Hippocampal formation (tissue), 2 donors: ENCODE measurements at regions not wholly inside any gene's neighbourhood (a gene's known extent, or its start where the extent isn't known, plus 50 kb on each side); places are given as distances from the start of the nearest gene placed in this dataset.
"Not testable (repeated sequence)": the region's sequence is repeated elsewhere in the genome, so short reads cannot be mapped to it uniquely, and the experiment has no call there.

Experiments used
- DNase-seq, 2 donors: peaks; one replicate each; lab custom pipeline; 2025; lab: John Stamatoyannopoulos, UW

- no peak for DNase-seq
Measured at GRCh38 chr5:125673359-125673950, 749.8 kb upstream of the GRAMD2B start.

DNA sequence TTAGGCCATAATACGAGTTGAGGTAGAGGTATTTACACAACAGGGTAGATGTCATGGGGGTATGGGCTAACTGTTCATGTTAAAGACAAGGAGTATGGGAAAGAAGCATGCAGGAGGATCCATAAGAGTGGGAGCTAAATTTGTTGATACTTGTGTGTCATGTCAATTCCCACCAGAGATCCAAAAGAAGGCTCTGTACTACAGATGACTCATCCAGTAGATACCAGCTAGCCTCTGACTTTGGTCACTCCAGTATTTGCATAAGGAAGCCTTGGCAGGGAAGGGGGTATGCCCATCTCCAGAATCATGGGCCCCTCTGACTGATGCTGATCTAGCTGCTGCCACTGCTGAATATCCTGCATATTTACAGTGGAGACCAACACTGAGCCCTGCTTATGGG is 743.7 kb upstream of the GRAMD2B start:
- DNase-seq: no peak

- no peak for DNase-seq
Measured at GRCh38 chr5:125683669-125684068, 739.5 kb upstream of the GRAMD2B start.

GRCh38 chr5:125685771-125686170 is 737.4 kb upstream of the GRAMD2B start:
- DNase-seq: no peak

DNA sequence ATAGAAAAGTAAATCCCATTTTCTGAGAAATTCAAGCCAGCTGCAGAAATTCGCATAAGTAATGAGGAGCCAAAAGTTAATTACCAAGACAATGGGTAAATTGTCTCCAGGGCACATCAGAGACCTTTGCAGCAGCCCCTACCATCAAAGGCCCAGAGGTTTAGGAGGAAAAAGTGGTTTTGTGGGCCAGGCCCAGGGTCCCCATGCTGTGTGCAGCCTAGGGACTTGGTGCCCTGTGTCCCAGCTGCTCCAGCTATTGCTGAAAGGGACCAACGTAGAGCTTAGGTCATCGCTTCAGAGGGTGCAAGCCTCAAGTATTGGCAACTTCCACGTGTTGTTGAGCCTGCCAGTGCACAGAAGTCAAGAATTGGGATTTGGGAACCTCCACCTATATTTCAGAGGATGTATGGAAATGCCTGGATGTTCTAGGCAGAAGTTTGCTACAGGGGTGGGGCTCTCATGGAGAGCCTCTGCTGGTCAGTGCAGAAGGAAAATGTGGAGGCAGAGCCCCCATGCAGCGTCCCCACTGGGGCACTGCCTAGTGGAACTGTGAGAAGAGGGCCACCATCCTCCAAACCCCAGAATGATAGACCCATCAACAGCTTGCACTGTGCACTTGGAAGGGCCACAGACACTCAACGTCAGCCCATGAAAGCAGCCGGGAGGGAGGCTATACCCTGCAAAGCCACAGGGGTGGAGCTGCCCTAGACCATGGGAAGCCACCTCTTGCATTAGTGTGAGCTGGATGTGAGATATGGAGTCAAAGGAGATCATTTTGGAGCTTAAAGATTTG is 731.3 kb upstream of the GRAMD2B start:
- not testable (repeated sequence) for DNase-seq

- no peak for DNase-seq
Measured at GRCh38 chr5:125695996-125696655, 727.1 kb upstream of the GRAMD2B start.

- DNase-seq: no peak
Measured at GRCh38 chr5:125696762-125697161, 726.4 kb upstream of the GRAMD2B start.

- DNase-seq: no peak
Measured at GRCh38 chr5:125698420-125698819, 724.8 kb upstream of the GRAMD2B start.

- no peak for DNase-seq
Measured at GRCh38 chr5:125699860-125700259, 723.3 kb upstream of the GRAMD2B start.

GRCh38 chr5:125700380-125700861 is 722.8 kb upstream of the GRAMD2B start:
- DNase-seq: no peak

DNA sequence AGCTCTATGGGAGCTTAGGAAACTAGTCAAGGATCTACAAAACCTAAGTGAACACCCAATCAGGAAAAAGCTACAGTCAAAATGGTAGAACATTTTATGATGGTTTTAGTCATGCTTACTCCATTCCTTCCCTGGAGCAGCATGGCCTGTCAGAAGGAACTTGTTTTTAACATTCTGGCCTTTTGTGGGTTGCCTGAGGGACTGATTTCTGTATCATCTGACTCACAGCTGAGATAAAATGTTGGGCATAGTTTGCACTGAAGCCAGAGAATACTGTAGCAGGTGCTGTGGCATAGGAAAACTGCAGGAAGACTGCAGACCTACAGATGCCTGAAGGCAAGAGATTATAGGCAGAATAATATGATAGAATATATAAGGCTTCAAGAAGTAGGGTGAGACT is 719.6 kb upstream of the GRAMD2B start:
- no peak for DNase-seq

- DNase-seq: no peak
Measured at GRCh38 chr5:125704888-125705287, 718.3 kb upstream of the GRAMD2B start.

DNA sequence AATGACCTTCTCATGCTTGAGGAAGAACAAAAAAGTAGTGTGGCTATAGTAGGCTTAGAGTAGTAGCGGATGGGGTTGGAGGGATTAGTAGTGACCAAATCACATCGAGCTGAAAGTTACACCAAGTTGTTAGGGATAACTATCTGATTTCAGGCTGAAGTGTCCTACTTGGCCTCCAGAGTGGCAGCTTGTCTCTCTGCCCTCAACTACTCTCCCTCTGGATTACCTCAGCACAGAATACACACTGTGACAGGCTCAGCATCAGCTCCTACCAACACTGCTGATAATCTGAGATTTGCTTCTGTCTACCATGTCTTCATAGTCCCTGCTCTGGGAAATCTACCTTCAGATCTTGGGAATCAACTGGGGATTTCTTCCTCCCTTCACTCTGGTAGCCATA is 714.6 kb upstream of the GRAMD2B start:
- no peak for DNase-seq

DNA sequence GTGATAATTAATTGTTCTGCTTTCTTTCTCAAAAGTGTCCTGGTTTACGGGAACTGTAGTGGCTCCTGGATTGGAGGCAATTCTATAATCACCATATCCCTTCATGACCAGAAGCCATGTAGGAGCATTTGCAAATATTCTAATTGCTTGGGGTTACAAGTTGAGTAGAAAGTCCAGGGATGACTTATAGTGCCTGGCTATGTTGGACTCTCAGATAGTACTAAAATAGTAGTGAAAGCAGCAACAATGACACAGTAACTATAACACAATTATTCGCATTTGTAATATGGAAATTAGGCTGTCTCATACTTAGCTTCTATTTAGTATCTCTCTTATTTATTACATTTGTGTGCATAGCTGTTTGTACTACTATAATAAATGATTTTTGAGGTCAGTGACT is 712.5 kb upstream of the GRAMD2B start:
- DNase-seq: no peak

DNA sequence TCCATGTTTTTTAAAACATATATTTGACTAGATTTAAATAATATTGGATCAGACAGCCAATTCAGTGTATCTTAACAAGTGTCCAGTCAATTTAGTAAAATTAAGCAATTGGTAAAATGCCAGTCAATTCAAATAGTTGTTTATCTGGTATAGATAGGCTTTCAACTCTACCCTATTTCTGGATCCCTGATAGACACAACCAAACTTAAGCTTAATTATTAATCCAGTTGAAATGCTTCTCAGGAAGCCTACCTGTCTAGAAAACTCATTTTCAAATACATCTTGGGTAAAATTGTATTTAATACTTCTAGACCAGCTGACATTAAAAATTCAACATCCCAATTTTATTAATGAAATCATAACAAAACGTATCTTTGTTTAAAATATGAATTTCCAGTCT is 710.8 kb upstream of the GRAMD2B start:
- no peak for DNase-seq

DNA sequence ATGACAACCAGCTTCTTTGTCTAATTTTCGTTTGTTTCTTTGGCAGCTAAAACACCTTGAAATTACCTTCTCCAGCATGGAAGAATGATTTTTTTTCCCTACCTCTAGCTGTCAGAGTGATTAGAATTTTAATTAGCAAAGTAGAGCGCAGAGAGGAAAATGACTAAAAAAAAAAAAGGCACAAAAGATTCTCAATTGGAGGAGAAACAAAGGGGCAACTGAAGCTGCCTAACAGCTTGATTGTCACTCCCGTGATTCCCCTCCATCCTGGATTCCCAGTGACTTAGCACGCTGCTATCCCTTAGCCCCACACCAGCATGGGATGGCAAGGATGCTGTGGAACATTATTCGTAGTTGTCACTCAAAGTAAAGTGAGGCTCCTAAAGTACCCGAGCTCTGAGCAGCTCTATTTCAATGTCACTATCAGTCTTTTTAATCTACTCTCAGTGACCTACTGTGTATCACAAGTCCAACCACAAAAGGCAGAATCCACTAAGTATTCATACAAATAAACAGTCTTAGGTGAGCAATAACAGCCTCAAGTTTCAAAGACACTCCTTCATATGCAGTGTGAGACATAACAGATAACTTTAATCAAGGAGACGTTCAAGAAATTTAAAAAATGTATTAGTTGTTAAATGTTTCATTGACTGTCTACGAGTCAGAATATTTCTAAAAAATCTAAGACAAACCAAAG is 710.0 kb upstream of the GRAMD2B start:
- DNase-seq: no peak

DNA sequence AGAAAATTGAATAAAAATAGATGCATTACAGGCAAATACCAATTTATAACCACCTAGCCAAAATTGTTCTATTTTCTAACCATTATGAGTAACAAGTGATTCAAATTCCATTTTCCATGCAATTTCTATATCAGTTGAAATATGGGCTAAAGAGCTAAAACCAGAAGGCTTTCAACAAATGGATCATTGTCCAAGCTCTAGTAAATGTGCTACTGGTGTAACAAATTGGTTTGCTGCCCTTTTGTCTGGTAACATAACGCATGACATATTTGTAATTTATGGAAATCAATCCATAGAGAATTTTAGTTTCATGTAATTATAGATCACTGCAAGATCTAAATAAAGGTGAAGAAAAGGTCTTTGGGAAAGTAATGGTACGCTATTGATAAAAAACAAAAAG is 708.0 kb upstream of the GRAMD2B start:
- DNase-seq: no peak

DNA sequence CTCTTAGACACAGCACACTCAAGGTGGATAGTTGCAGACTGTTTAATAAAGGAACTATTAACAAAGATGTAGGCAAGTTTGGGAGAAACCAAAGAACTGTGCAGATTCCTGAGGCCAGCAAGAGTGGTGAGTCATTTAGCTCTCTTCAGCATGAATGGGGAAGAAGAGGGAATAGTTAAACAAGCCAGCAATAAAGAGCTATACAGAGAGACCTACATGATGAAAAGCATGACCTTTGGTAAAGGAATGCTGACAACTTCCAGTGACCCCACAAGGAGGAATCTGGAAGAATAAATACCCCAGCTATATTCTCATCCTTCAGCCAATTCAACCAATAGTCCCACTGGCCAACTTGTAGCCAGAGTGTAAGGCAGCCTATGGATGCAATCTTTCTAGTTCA is 706.0 kb upstream of the GRAMD2B start:
- DNase-seq: no peak

- peak; percentile 19 to 48 for DNase-seq
Measured at GRCh38 chr5:125719681-125720347, 703.4 kb upstream of the GRAMD2B start.

- no peak for DNase-seq
Measured at GRCh38 chr5:125720348-125720685, 702.9 kb upstream of the GRAMD2B start.

GRCh38 chr5:125720721-125721120 is 702.5 kb upstream of the GRAMD2B start:
- DNase-seq: no peak

DNA sequence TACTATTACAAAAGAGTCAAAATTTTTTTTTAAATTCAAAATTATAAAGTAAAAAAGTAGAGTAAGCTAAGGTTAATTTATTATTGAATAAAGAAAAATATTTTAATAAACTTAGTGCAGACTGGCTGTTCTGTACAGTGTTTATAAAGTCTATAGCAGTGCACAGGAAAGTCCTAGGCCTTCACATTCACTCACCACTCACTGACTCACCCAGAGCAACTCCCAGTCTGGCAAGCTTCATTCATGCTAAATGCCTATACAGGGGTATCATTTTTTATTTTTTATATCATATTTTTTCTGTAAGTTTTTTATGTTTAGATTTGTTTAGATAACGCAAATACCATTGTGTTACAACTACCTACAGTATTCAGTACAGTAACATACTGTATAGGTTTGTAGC is 700.7 kb upstream of the GRAMD2B start:
- DNase-seq: no peak
